AG08395 (cell line): ENCODE measurements at regions not wholly inside any gene's neighbourhood (a gene's known extent, or its start where the extent isn't known, plus 50 kb on each side); places are given as distances from the start of the nearest gene placed in this dataset.
"Not testable (repeated sequence)": the region's sequence is repeated elsewhere in the genome, so short reads cannot be mapped to it uniquely, and the experiment has no call there.

Experiments used
- DNase-seq: peaks from one replicate; pipeline ENCODE4 v3.0.0; 2012; ENCODE audit warnings: mixed read lengths, low spot score

DNA sequence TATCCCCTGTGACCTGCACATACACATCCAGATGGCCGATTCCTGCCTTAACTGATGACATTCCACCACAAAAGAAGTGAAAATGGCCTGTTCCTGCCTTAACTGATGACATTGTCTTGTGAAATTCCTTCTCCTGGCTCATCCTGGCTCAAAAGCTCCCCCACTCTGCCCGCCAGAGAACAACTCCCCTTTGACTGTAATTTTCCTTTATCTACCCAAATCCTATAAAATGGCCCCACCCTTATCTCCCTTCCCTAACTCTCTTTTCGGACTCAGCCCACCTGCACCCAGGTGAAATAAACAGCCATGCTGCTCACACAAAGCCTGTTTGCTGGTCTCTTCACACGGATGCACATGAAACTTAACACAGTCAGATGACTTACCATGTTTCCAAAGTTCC, 403.8 kb downstream of the TBC1D32 start:
- not testable (repeated sequence) for DNase-seq

DNA sequence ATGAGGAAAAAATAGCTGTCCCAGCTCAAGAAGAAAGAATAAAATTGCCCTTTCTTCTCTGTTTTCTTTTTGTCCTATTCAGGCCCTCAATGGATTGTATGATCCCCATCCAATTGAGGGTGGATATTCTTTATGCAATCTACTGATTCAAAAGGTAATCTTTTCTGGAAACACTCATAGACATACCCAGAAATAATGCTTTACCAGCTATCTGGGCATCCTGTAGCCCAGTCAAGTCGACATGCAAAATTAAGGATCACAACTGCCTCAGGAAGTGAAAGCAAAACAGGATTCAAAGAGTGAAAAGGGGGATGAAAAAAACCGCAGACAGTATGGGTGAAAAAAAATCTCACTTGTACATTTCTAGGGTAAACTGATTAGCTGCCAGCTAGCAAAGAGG, 410.1 kb downstream of the TBC1D32 start:
- DNase-seq: no peak

GRCh38 chr6:120918137-120918536, 416.1 kb downstream of the TBC1D32 start:
- no peak for DNase-seq

GRCh38 chr6:120916844-120917243, 417.4 kb downstream of the TBC1D32 start:
- no peak for DNase-seq

DNA sequence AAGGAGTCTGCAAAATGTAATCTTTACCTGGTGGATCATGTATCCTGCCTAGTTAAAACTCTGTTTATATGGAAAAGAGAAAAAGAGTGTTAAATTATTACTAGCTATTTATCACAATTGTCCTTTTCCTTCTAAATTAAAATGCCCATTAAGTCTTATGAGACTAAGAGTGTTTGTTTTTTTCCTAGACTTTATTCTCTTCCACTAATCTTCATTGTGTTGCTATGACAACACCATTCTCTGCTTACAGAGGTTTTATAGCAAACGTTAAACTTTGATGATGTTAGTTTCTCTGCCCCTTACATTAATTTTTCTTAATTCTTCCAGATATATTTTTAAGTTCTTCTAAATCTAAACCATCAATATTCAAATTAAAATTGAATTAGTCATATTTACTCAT, 420.8 kb downstream of the TBC1D32 start:
- DNase-seq: no peak

GRCh38 chr6:120908767-120909166, 425.5 kb downstream of the TBC1D32 start:
- no peak for DNase-seq

GRCh38 chr6:120903836-120904235, 430.4 kb downstream of the TBC1D32 start:
- DNase-seq: no peak

DNA sequence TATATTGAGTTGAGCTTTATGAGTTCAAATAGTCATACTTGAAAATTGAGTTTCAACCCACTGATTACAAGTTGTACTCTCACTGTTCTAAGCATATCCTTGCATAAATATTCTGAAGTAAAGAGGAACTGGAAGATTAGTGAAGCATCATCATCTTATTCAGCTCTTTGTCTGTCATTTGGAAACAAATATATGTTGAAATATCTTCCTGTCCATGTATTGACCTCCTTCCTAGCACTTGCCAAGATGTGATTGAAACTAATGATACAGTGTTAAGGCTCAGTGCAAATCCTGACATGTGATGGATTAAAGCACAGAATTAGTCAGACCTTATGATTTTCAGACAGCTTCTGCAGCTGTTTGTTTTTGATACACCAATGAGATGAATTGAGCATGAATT, 434.3 kb downstream of the TBC1D32 start:
- no peak for DNase-seq

GRCh38 chr6:120894077-120894476, 440.2 kb downstream of the TBC1D32 start:
- DNase-seq: no peak

- DNase-seq: no peak
Measured at GRCh38 chr6:120876931-120877330, 457.3 kb downstream of the TBC1D32 start.

DNA sequence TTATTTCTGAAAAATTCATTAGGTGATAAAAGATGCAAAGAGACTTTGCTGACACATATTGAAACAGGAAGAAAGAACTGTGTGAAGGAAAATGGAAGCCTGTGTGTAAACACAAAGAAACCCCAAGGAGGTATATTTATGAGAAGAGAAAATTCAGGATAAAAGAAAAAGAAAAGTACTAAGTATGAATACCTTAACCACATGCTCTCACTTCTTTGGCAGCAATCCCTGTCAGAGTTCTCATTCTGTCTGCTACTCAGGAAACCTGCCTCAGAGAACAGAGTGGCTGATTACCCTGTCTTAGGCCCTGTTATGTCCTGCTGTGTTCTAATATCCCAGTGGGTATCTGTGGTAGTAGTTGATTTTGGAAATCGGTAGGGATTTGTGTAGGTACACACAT, 457.9 kb downstream of the TBC1D32 start:
- no peak for DNase-seq

GRCh38 chr6:120875900-120876299, 458.4 kb downstream of the TBC1D32 start:
- DNase-seq: no peak

- DNase-seq: no peak
Measured at GRCh38 chr6:120874422-120874821, 459.9 kb downstream of the TBC1D32 start.

DNA sequence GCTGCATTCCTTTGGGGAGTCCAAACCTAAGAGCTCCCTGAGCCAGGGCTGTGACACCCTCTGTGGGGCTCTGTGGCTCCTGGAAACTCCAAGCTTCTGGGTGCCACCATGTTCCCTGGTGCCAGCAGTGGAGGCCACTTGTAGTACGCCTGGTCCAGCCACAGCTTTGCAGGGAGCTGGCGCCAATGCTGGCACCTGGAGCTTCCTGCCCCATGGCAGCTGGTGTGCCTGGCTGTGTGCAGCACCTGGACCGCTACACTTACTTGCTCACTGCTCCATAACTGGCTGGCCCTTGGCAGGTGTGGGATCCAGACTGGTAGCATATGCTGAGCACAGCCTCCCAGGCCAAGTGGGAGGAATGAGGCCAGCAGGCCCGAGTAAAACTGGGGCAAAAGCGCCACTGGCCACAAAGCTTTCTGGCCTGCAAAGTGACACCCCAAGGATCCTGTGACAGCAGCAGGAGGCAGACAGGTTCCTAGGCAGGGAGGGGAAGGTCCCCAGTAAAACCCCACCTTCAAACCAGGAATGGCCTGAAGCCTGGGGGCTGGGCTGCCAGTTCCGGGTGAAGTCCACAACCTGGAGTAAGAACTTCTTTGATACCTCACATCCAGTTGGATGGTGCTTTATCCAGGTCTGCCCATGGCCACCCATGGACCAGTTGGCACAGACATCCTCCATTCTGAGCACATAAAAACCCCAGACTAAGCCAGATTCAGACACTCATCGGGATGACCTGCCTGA, 461.0 kb downstream of the TBC1D32 start:
- DNase-seq: no peak

DNA sequence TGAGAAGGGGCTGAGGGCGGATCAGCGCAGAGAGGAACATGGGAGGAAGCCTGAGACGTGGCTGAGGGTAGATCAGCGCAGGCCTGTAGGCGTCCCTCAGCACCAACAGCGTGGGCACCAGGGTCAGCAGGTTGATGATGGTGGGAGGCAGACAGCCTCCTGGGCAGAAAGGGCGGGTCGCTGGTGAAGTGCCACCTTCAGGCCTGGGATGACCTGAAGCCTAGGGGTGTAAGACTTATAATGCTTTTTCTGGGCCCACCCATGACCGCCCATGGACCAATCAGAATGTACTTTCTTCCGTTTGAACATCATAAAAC, 462.1 kb downstream of the TBC1D32 start:
- no peak for DNase-seq

DNA sequence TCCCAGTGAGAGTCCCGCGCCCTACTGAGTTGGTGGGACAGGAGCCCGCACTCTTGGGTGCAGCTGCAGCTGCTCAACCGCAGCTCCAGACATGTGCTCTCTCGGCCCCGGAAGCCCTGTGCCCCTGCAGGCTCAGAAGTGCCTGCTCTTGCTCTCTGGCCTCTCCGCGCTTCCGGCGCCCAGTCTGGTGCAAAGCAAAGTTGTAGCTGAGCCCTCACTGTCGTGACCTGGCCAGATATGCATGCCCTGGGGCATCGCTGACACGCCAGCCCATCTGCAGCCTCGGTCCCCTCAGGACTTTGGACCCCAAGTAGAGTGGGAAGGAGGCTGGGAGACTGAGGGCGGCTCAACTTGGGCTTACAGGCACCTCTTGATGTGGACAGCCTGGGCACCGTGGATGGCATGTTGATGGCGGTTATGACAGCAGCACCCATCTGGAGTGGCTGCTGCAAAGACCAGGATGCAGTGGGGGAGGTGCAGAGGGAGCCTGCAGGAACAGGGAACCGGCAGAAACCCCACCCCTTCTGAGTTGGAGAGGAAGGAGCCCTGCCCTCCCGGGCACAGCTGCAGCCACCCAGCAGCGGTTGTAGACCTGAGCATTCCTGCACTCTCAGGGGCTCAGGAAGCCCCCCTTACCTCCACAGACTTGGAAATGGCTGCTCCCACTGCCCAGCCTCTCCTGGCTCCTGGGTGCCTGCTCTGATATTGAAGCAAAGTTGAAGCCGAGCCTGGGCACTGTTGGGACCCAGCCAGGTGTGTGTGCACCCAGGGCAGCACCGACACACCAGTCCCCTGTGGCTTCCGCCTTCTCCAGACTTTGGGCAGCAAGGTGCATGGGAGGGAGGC, 462.6 kb downstream of the TBC1D32 start:
- DNase-seq: no peak

- no peak for DNase-seq
Measured at GRCh38 chr6:120869397-120869796, 464.9 kb downstream of the TBC1D32 start.

DNA sequence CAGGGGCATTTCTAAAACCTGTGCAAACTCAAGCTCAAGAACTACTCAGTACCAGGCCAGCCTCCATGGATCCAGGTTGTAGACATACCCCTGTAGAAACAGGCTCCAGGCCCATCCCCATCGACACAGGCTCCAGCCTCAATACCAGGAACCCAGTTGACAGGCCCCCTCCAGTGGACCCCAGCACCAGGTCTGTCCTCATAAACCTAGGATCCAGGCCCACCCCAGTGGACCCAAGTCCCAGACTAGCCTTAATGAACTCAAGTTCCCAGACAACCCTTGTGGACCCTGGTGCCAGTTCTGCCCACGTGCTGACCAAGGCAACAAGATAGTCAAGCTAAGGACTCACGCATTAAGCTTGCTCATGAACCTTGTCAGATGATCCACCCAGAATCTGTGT, 476.9 kb downstream of the TBC1D32 start:
- DNase-seq: no peak

DNA sequence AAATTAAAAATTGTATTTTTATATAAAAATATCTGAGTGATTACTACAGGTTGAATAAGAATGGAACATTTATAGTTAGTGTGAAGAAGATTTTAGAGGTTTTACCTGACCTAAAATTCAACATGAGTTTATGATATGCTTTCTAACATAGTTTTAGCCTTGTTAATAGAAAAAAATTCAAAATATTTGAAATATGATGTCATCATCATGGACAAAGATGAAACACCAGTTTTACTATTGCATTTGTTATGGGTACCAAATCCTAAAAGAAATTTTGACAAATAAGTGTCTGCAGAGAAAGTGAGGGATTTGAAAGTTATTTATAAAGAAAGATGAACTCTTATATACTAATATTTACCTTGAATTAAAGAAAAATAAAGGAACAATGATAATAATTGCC, 479.7 kb downstream of the TBC1D32 start:
- DNase-seq: no peak

GRCh38 chr6:120853489-120853888, 480.8 kb downstream of the TBC1D32 start:
- DNase-seq: no peak

- DNase-seq: no peak
Measured at GRCh38 chr6:120852293-120852849, 481.9 kb downstream of the TBC1D32 start.

GRCh38 chr6:120826253-120826652, 508.0 kb downstream of the TBC1D32 start:
- no peak for DNase-seq

DNA sequence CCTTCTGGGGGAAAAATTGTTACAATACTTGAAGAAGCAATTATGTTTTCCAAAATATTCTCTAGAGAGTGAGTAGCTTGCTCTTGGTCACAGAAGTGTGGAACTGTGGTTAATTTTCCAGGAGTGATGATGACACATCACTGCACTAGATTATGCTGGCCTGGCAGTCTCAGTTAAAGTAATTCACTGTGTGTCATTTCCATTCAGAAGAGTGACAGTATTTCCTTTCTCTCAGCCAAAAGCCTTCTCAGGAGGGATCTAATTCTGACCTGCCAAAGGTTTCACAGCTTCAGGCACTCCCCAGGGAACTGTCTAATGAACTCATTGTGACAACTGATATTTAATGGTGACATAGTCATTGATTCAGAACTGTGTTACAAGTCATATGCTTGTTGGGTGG, 517.5 kb downstream of the TBC1D32 start:
- DNase-seq: no peak
